H1 (cell line): ENCODE measurements at regions not wholly inside any gene's neighbourhood (a gene's known extent, or its start where the extent isn't known, plus 50 kb on each side); places are given as distances from the start of the nearest gene placed in this dataset.

Experiments
- CTCF ChIA-PET: fragments of 300-600 bp; sonication (Branson Sonifier 250); formaldehyde crosslinking; loops from one replicate; lab custom pipeline; 2021; ENCODE audit not compliant: partially characterized antibody; lab: Charles Lee
- POLR2A ChIA-PET: fragments of 300-600 bp; sonication (Branson Sonifier 250); formaldehyde crosslinking; loops from one replicate; lab custom pipeline; 2021; ENCODE audit warnings: inconsistent platforms; ENCODE audit not compliant: partially characterized antibody; lab: Charles Lee
- DNase-seq, 2 experiments: peaks; one replicate each; pipeline versions ENCODE4 v3.0.0 to v3.0.0-alpha.2; 2010 to 2022; ENCODE audit warnings: low spot score in 2 of 2, low read depth in 1 of 2, mixed read lengths in 1 of 2
- FAIRE-seq: peaks from 2 replicates; lab custom pipeline; 2011; peaks lifted over from hg19 to GRCh38; lab: Jason Lieb, UNC
- H2AFZ ChIP-seq: 2 replicates; pipeline ENCODE4 v1.8.1; 2012; ENCODE audit warnings: low read length, inconsistent platforms
- H2AK5ac ChIP-seq: 2 replicates; pipeline ENCODE4 v1.6.1; 2013; ENCODE audit warnings: low read depth, low read length
- H2BK120ac ChIP-seq: replicated peaks from 2 replicates; pipeline ENCODE3; 2013; ENCODE audit warnings: low read depth, low read length, inconsistent platforms
- H2BK12ac ChIP-seq: 2 replicates; pipeline ENCODE4 v1.6.1; 2013; ENCODE audit warnings: low read depth, low read length
- H2BK15ac ChIP-seq: 2 replicates; pipeline ENCODE4 v1.6.1; 2013; ENCODE audit warnings: low read length
- H2BK20ac ChIP-seq: 2 replicates; pipeline ENCODE4 v1.6.1; 2013; ENCODE audit warnings: low read length
- H2BK5ac ChIP-seq: 2 replicates; pipeline ENCODE4 v1.6.1; 2013; ENCODE audit warnings: low read depth, low read length
- H3K14ac ChIP-seq: 2 replicates; pipeline ENCODE4 v1.6.1; 2013; ENCODE audit warnings: inconsistent platforms; ENCODE audit not compliant: insufficient read length
- H3K18ac ChIP-seq: 2 replicates; pipeline ENCODE4 v1.6.1; 2013; ENCODE audit warnings: low read length; ENCODE audit errors: extremely low read depth
- H3K23ac ChIP-seq: 2 replicates; pipeline ENCODE4 v1.6.1; 2013; ENCODE audit warnings: inconsistent platforms; ENCODE audit not compliant: insufficient read length
- H3K23me2 ChIP-seq: 2 replicates; pipeline ENCODE4 v1.6.1; 2013; ENCODE audit warnings: low read depth, low read length
- H3K27ac ChIP-seq: 2 replicates; pipeline ENCODE4 v1.6.1; 2011; ENCODE audit warnings: low read depth, low read length, inconsistent platforms
- H3K27me3 ChIP-seq, 4 experiments: replicated peaks in 1 of 4; 1 replicate in 1 of 4; 2 replicates in 3 of 4; pipeline versions ENCODE4 v1.6.1 to v1.8.1; 2011 to 2013; ENCODE audit warnings: low read length in 3 of 4, mild to moderate bottlenecking in 3 of 4, inconsistent platforms in 2 of 4, mixed read lengths in 2 of 4, moderate library complexity in 1 of 4; ENCODE audit not compliant: control insufficient read depth in 3 of 4, insufficient read depth in 3 of 4; ENCODE audit errors: extremely low read depth in 1 of 4
- H3K36me3 ChIP-seq, 4 experiments: 2 replicates each; pipeline versions ENCODE4 v1.6.1 to v1.8.1; 2011 to 2013; ENCODE audit warnings: mild to moderate bottlenecking in 4 of 4, low read length in 3 of 4, moderate library complexity in 2 of 4, control low read depth in 1 of 4, inconsistent platforms in 1 of 4; ENCODE audit not compliant: insufficient read depth in 4 of 4, control insufficient read depth in 2 of 4
- H3K4ac ChIP-seq: replicated peaks from 2 replicates; pipeline ENCODE3; 2013; ENCODE audit warnings: low read length, low read depth, mixed read lengths, inconsistent platforms; ENCODE audit not compliant: insufficient read length
- H3K4me1 ChIP-seq, 4 experiments: replicated peaks in 1 of 4; 1 replicate in 1 of 4; 2 replicates in 3 of 4; pipeline versions ENCODE4 v1.6.1 to v1.8.1; 2011 to 2013; ENCODE audit warnings: low read length in 3 of 4, inconsistent platforms in 2 of 4, mixed read lengths in 1 of 4; ENCODE audit not compliant: insufficient read depth in 4 of 4, control insufficient read depth in 3 of 4
- H3K4me2 ChIP-seq, 2 experiments: 2 replicates each; pipeline versions ENCODE4 v1.6.1 to v1.8.1; 2011 to 2013; ENCODE audit warnings: low read depth in 2 of 2, low read length in 2 of 2, control low read depth in 1 of 2, inconsistent platforms in 1 of 2, mild to moderate bottlenecking in 1 of 2; ENCODE audit not compliant: insufficient read depth in 1 of 2
- H3K4me3 ChIP-seq, 4 experiments: fragments of 200-600, 300-600 bp in 1 of 4; sonication (generic), shearing (Covaris generic), sonication (Bioruptor Twin) in 1 of 4; 2 replicates each; pipeline versions ENCODE4 v1.5.1 to v1.8.1; 2011 to 2016; ENCODE audit warnings: low read length in 4 of 4, low read depth in 3 of 4, control low read depth in 2 of 4, inconsistent platforms in 2 of 4, mild to moderate bottlenecking in 2 of 4, mixed read lengths in 1 of 4, moderate library complexity in 1 of 4; ENCODE audit not compliant: insufficient read depth in 2 of 4; ENCODE audit errors: extremely low read depth in 1 of 4
- H3K56ac ChIP-seq: replicated peaks from 2 replicates; pipeline ENCODE3; 2013; ENCODE audit warnings: low read depth, mild to moderate bottlenecking, mixed read lengths, low read length, inconsistent platforms; ENCODE audit not compliant: insufficient read length
- H3K79me1 ChIP-seq: 2 replicates; pipeline ENCODE4 v1.6.1; 2013; ENCODE audit warnings: low read depth, low read length, control low read depth
- H3K79me2 ChIP-seq, 2 experiments: 2 replicates each; pipeline versions ENCODE4 v1.6.1 to v1.8.1; 2012 to 2013; ENCODE audit warnings: low read length in 2 of 2, mild to moderate bottlenecking in 2 of 2, inconsistent platforms in 1 of 2; ENCODE audit not compliant: insufficient read depth in 2 of 2, control insufficient read depth in 1 of 2
- H3K9ac ChIP-seq, 4 experiments: replicated peaks in 1 of 4; 1 replicate in 1 of 4; 2 replicates in 3 of 4; pipeline versions ENCODE4 v1.6.1 to v1.8.1; 2011 to 2013; ENCODE audit warnings: low read depth in 3 of 4, low read length in 3 of 4, control low read depth in 2 of 4, mild to moderate bottlenecking in 2 of 4, moderate library complexity in 2 of 4, inconsistent platforms in 1 of 4; ENCODE audit errors: extremely low read depth in 1 of 4
- H3K9me3 ChIP-seq, 2 experiments: 2 replicates each; pipeline versions ENCODE4 v1.6.1 to v1.8.1; 2012 to 2013; ENCODE audit warnings: mild to moderate bottlenecking in 2 of 2, moderate library complexity in 2 of 2, control low read depth in 1 of 2, inconsistent platforms in 1 of 2, low read depth in 1 of 2, low read length in 1 of 2, mixed read lengths in 1 of 2; ENCODE audit not compliant: insufficient read depth in 2 of 2
- H4K20me1 ChIP-seq, 2 experiments: replicated peaks in 1 of 2; 2 replicates each; pipeline versions ENCODE3 to v1.8.1; 2011 to 2013; ENCODE audit warnings: inconsistent platforms in 2 of 2, low read length in 2 of 2, mild to moderate bottlenecking in 1 of 2; ENCODE audit not compliant: insufficient read depth in 2 of 2, control insufficient read depth in 1 of 2
- H4K5ac ChIP-seq: 2 replicates; pipeline ENCODE4 v1.6.1; 2013; ENCODE audit warnings: low read length, low read depth, mixed read lengths, inconsistent platforms; ENCODE audit not compliant: insufficient read length
- H4K8ac ChIP-seq: 2 replicates; pipeline ENCODE4 v1.8.0; 2013; ENCODE audit warnings: mild to moderate bottlenecking, moderate library complexity, low read length, inconsistent platforms; ENCODE audit not compliant: insufficient read depth; ENCODE audit errors: extremely low read depth
- H4K91ac ChIP-seq: replicated peaks from 2 replicates; pipeline ENCODE3; 2013; ENCODE audit warnings: low read length, mixed read lengths, inconsistent platforms; ENCODE audit not compliant: insufficient read length
- ASH2L ChIP-seq: fragments of 200-600, 300-600 bp; sonication (generic); IDR thresholded peaks from one replicate; pipeline ENCODE4 v1.7.1; 2017; ENCODE audit warnings: low read length
- BRCA1 ChIP-seq: IDR thresholded peaks from 2 replicates; pipeline ENCODE4 v1.6.1; 2012; ENCODE audit warnings: low read depth, low read length, improper control_type of control experiment
- CEBPB ChIP-seq: IDR thresholded peaks from 2 replicates; pipeline ENCODE4 v1.6.1; 2012; ENCODE audit warnings: low read depth, low read length
- CREB1 ChIP-seq: IDR thresholded peaks from 2 replicates; pipeline ENCODE4 v1.6.1; 2012; ENCODE audit warnings: inconsistent platforms
- CTBP2 ChIP-seq: IDR thresholded peaks from 2 replicates; pipeline ENCODE4 v1.7.0; 2011; ENCODE audit warnings: borderline replicate concordance, mild to moderate bottlenecking, moderate library complexity, mixed read lengths, low read length; ENCODE audit not compliant: insufficient read depth, insufficient read length
- EGR1 ChIP-seq: IDR thresholded peaks from 2 replicates; pipeline ENCODE4 v1.6.1; 2011; ENCODE audit warnings: low read depth, low read length, borderline replicate concordance
- HDAC2 ChIP-seq, 2 experiments: fragments of 300-600 bp in 1 of 2; sonication (generic) in 1 of 2; IDR thresholded peaks; 2 replicates each; pipeline ENCODE4 v1.6.1; 2011 to 2012; ENCODE audit warnings: low read depth in 2 of 2, low read length in 2 of 2, mild to moderate bottlenecking in 2 of 2, moderate library complexity in 2 of 2, borderline replicate concordance in 1 of 2, inconsistent platforms in 1 of 2
- KDM1A ChIP-seq: fragments of 200-600, 300-600 bp; sonication (generic); IDR thresholded peaks from 2 replicates; pipeline ENCODE4 v1.7.1; 2016; ENCODE audit warnings: mild to moderate bottlenecking, low read length, borderline replicate concordance
- PHF8 ChIP-seq: fragments of 200-600 bp; sonication (generic); conservative IDR thresholded peaks from 2 replicates; pipeline ENCODE4 v1.7.1; 2012; ENCODE audit warnings: low read depth, mild to moderate bottlenecking, inconsistent platforms, low read length, moderate library complexity
- POLR2AphosphoS5 ChIP-seq: IDR thresholded peaks from 2 replicates; pipeline ENCODE4 v1.6.1; 2011; ENCODE audit warnings: low read depth, low read length
- POU5F1 ChIP-seq: IDR thresholded peaks from 2 replicates; pipeline ENCODE4 v1.6.1; 2011; ENCODE audit warnings: low read depth, mild to moderate bottlenecking, low read length, moderate library complexity
- RAD21 ChIP-seq, 2 experiments: IDR thresholded peaks in 1 of 2; conservative IDR thresholded peaks in 1 of 2; 2 replicates each; pipeline ENCODE4 v1.6.1; 2011; ENCODE audit warnings: low read depth in 2 of 2, low read length in 2 of 2, improper control_type of control experiment in 1 of 2, inconsistent platforms in 1 of 2, mild to moderate bottlenecking in 1 of 2, moderate library complexity in 1 of 2
- SIRT6 ChIP-seq: IDR thresholded peaks from one replicate; pipeline ENCODE4 v1.7.1; 2012; ENCODE audit warnings: low read length, inconsistent platforms
- YY1 ChIP-seq: IDR thresholded peaks from 2 replicates; pipeline ENCODE4 v1.6.1; 2011; ENCODE audit warnings: low read depth, mild to moderate bottlenecking, low read length
- ZNF274 ChIP-seq: IDR thresholded peaks from 2 replicates; pipeline ENCODE4 v1.7.0; 2012; ENCODE audit warnings: low read length, borderline replicate concordance; ENCODE audit errors: extremely low read depth
- WGBS, 2 experiments: shearing (Covaris generic) in 1 of 2; methylation state at CpG; one replicate each; pipeline versions ENCODE4 v1.1.6 to v1.1.7; 2013 to 2015; ENCODE audit warnings: low lambda C conversion rate in 2 of 2, mixed read lengths in 2 of 2, inconsistent platforms in 1 of 2, low coverage in 1 of 2, missing lambda C conversion rate in 1 of 2; ENCODE audit not compliant: insufficient replicate concordance in 2 of 2, insufficient coverage in 1 of 2, insufficient read length in 1 of 2; ENCODE audit errors: extremely low coverage in 1 of 2, missing lambda C conversion rate in 1 of 2; 5-methylcytosine and 5-hydroxymethylcytosine counted together

DNA sequence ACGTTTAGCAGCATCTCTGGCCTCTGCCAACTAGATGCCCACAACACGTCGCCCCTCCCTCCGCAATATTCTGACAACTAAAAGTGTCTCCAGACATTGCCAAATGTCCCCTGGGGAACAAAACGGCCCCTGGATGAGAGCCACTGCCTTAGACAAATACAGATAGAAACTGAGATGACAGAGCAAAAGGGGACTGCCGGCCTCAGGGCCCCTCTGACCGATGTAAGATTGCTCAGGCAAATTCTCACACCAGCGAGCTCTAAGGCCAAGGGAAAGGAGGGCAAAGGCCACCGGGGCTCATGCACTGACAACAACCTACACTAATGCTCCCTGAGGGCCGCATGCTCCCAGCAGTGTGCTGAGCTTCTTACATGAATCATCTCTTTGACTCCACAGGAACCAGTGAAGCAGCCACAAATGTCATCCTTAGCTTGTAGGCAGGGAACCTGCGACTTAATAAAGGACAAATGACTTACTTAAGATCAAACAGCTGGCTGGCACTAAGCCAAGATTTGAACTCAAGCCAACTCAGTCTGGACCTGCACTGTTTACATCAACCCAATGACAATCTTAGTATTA lies 228.5 kb downstream of the TTC32 start:
- Histone ChIP-seq H3K4ac (no peak overlapping the region), H2BK15ac (no peak overlapping the region), H2BK20ac (no peak overlapping the region), H2BK12ac (no peak overlapping the region), H3K27ac (no peak overlapping the region), H4K5ac (no peak overlapping the region), H2AFZ (no peak overlapping the region), H3K18ac (no peak overlapping the region), H4K20me1 (no peaks in the 10 kb centered on the region), H4K91ac (no peak overlapping the region), H3K79me1 (no peaks in the 10 kb centered on the region), H4K8ac (no peak overlapping the region; the same call in 1 of the 2 replicates), H3K36me3 (no peaks in the 10 kb centered on the region), H2BK5ac (no peak overlapping the region), H3K79me2 (no peaks in the 10 kb centered on the region), H3K56ac (no peak overlapping the region), H3K23ac (no peak overlapping the region), H3K23me2 (no peaks in the 10 kb centered on the region), H3K9ac (no peak overlapping the region), H2BK120ac (no peak overlapping the region), H3K27me3 (no peaks in the 10 kb centered on the region), H3K14ac (no peak overlapping the region), H3K9me3 (no peaks in the 10 kb centered on the region), H3K4me2 (no peak overlapping the region), H2AK5ac (no peak overlapping the region), H3K4me1 (no peaks in the 10 kb centered on the region), H3K4me3 (no peak overlapping the region)
- DNase-seq (no peak), FAIRE-seq (no peak)
- CTCF ChIA-PET, result interaction anchor here (1.2 to 2.2 kb wide), 7 partner anchors 8 to 321 kb away, joined by 3 to 12 read pairs (median 5); no protein-coding TSS in a partner anchor
- 87% methylated on average over 11 of the region's 11 CpGs; no CpG with 5 or more reads in 1 of the 2 experiments for WGBS, 2 experiments
- TF ChIP-seq EGR1, result no peak
- no peak for TF ChIP-seq POU5F1
- no peak for TF ChIP-seq POLR2AphosphoS5
- TF ChIP-seq PHF8, result no peak
- TF ChIP-seq ZNF274, result no peak
- TF ChIP-seq CREB1, result no peak
- TF ChIP-seq KDM1A, result no peak
- TF ChIP-seq BRCA1, result no peak
- TF ChIP-seq CEBPB, result no peak
- TF ChIP-seq ASH2L, result no peak
- TF ChIP-seq CTBP2, result no peak
- no peak for TF ChIP-seq HDAC2 (IDR thresholded peaks at IDR 0.05; ENCODE audit: borderline replicate concordance in 1 of 2, low read depth in 2 of 2, low read length in 2 of 2)
- TF ChIP-seq RAD21 (IDR thresholded peaks at IDR 0.05 in 1 of 2, conservative IDR thresholded peaks at IDR 0.05 in 1 of 2; ENCODE audit: low read depth in 2 of 2, low read length in 2 of 2), result no peak
- TF ChIP-seq YY1, result no peak
- TF ChIP-seq SIRT6, result no peak
- POLR2A ChIA-PET, result no interaction called here
